HG02938 (cell line): ENCODE measurements at regions not wholly inside any gene's neighbourhood (a gene's known extent, or its start where the extent isn't known, plus 50 kb on each side); places are given as distances from the start of the nearest gene placed in this dataset.

Source experiments
- ATAC-seq: cut with Tn5 transposase; IDR thresholded peaks from one replicate; pipeline ENCODE4 v1.9.1; 2021; ENCODE audit warnings: mild to moderate bottlenecking, moderate library complexity; ENCODE audit not compliant: unreplicated experiment

GRCh38 chr2:207474863-207475485 is 54.8 kb upstream of the CREB1 start:
- ATAC-seq: no peak

GRCh38 chr2:207475546-207475945 is 54.2 kb upstream of the CREB1 start:
- no peak for ATAC-seq

GRCh38 chr2:207477896-207478295 is 51.9 kb upstream of the CREB1 start:
- no peak for ATAC-seq

- no peak for ATAC-seq
Measured at GRCh38 chr2:207478572-207478971, 51.2 kb upstream of the CREB1 start.

- ATAC-seq: no peak
Measured at GRCh38 chr2:207479198-207479785, 50.5 kb upstream of the CREB1 start.
